HG03378 (cell line): ENCODE measurements at regions not wholly inside any gene's neighbourhood (a gene's known extent, or its start where the extent isn't known, plus 50 kb on each side); places are given as distances from the start of the nearest gene placed in this dataset.
"Not testable (repeated sequence)": the region's sequence is repeated elsewhere in the genome, so short reads cannot be mapped to it uniquely, and the experiment has no call there.

ENCODE experiments used
- ATAC-seq: cut with Tn5 transposase; IDR thresholded peaks from one replicate; pipeline ENCODE4 v1.9.1; 2021; ENCODE audit warnings: mild to moderate bottlenecking, moderate library complexity; ENCODE audit not compliant: unreplicated experiment

DNA sequence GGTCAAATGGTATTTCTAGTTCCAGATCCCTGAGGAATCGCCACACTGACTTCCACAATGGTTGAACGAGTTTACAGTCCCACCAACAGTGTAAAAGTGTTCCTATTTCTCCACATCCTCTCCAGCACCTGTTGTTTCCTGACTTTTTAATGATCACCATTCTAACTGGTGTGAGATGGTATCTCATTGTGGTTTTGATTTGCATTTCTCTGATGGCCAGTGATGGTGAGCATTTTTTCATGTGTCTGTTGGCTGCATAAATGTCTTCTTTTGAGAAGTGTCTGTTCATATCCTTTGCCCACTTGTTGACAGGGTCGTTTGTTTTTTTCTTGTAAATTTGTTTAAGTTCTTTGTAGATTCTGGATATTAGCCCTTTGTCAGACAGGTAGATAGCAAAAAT lies 269.9 kb upstream of the NREP start:
- ATAC-seq, result not testable (repeated sequence)

DNA sequence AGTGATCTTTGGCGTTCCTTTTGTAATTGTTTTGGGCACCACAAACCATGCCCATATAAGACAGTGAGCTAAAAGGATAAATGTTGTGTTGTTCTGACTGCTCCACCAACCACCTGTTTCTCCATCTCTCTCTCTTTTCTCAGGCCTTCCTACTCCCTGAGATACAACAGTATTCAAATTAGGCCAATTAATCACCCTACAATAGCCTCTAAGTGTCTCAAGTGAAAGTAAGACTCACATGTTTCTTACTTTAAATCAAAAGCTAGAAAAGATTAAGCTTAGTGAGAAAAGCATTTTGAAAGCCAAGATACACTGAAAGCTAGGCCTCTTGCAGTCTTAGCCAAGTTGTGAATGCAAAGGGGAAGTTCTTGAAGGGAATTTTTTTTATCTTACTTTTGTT lies 268.8 kb upstream of the NREP start:
- peak; percentile 85 for ATAC-seq

DNA sequence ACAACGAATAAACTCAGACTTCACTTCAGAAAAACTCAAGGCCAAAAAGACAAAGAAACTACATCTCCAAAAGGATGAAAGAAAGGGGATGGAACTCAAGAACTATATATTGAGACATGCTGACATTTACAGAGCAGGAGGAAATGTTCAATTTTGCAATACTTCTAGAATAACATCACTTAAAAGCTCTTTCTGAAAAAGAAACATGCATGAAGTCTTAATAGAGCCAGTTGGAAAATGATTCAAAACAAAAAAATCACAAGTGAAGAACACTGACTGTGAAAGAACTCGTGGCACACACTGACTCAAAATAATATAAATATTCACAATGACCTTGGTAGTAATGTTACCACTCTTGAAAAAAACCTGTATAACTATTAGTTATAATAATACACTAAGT lies 267.8 kb upstream of the NREP start:
- no peak for ATAC-seq

DNA sequence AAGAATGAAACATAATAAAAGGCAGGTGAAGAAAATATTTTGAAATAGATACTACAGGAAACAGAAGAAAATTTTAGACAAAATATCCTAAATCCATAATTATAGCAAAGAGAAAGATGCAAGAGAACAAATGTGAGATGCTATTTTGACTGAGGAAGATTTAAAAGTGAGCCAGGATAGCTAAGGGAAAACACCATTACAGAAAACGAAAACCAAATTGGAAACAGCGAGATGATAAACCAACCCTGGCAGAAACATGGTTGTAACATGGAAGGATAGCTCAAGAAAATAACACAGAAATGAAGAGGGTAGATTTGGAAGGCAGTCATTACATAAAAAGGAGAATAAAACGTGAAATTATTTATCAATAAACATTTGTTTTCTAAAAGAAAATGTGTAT lies 267.2 kb upstream of the NREP start:
- no peak for ATAC-seq

DNA sequence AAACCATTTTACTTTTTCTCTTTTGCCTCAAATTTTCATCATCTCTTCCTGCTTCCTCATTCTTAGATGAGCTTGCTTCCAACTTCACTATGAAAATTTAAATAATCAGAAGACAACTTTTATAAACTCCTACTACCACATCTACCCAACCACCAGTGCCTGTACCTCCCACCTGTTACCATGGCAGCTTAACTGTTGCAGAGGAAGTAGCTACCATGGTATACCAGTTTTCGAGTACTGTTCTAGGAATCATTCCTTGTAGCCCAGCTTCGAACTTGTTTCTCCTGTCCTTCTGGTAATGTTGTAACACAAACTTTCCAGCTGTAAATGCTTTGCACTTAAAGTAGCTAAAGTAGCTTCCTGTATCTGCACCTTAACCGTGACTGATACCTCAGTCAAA lies 266.8 kb upstream of the NREP start:
- ATAC-seq, result no peak

DNA sequence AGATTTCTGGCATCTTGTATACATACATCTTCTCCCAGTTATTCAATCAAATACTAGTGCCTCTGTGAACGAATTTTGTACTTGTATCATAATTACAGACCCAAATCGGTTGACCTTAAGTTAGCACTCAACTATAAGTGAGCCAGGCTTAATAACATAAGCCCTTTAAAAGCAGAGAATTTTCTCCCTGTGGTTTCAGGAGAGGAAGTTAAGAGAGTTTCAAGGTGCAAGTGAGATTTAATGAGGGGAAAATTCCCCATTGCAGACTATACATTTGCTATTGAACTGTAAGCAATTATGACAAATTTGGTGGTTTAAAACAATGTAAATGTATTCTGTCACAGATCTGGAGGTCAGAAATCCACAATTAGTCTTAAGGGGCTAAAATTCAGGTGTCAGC lies 261.9 kb upstream of the NREP start:
- ATAC-seq, result no peak

DNA sequence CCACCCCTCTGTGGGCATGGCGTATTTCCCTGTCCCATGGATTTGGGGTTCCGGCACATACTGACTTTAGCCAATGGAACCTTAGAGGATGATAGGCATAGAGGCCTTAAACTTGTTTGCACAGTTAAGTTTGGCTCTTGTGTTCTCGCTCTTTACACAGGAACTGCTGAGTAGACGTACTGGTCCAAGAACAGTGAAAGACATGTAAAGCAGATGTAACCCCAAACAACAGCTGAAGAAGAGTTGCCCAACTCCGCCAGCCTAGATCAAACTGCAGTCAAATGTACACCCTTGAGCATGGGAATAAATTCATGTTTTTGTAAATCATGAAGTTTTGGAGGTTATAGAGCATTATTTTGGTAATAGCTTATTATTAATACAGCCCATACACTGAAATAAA lies 260.0 kb upstream of the NREP start:
- ATAC-seq, result no peak

DNA sequence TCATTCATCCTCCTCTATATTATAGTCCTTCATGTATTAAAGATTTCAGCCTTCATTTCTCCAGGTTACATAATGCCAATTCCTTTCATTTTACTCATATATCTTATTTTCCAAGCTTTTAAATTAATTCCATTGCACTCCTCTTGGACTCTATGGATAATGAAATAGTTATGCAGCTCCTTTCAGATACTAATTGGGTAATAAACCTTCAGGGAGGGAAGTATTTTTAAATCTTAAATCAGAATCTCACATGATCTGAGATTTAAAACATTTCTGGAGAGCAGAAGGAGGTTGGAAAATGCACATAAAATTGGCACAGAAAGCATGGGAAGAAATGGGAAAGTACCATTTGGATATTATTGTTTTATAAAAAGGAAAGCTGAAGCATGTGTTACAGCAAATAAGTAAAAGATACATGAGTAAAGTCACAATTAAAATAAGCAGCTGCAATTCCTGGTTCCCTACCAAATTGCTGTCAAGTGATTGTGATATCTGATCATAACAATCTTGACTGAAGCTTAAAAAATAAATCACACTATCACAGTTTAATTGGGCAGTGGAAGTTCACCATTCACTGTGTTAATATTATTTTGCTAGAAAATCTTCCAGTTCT lies 257.9 kb upstream of the NREP start:
- ATAC-seq, result no peak

DNA sequence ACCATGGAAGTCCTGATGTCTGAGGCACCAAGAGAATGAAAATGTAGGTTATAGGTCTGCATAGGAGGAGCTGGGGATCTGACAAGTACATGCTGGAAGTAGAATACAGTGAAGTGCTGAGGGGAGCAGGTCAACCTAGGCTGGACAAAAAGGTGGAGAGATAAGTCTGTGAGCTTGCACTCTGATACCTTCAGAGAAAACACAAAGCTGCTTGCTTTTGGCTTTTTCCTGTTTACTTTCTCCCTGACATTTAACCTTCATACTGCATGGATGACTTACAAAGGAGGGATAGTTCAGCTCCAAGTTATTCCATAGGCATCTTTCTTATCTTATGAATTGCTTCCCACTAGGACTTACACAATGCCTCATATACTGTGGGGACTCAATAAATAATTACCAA lies 256.7 kb upstream of the NREP start:
- no peak for ATAC-seq

DNA sequence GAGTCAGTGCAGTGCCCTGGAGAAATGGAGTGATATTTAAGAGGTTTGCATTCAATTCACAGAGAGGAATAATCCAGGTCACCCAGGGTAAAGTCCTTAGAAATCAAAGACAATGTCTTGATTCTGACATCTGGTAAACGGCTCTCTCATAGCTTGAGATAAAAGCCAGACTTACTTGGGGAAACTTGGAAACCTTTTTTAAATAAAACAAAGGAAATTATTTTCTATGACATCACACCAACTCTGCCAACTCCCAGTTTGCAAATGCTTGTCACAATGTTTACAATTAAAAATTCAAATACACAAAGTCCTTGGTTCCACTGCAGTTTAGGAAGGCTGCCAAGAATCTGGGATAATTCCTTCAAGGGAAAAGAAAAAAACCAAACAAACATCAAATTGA lies 255.1 kb upstream of the NREP start:
- no peak for ATAC-seq

DNA sequence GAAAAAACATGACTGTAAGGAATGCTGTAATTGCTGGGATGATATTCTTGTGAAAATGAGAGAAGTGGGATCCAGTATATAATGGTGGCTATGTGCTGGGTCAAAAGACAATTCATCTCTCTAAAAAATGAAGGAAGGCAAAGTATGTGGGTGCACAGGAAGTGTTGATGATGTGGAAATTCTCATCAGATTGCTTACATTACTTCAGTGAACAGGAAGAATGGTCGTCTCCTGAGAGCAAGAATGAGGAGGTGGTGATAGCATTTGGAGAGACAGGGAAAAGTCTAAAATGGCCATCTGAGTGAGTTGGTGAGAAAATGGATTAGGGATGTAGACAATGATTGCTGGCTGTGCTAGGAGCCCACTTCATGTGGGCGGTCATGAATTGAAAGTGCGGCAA lies 253.5 kb upstream of the NREP start:
- no peak for ATAC-seq

DNA sequence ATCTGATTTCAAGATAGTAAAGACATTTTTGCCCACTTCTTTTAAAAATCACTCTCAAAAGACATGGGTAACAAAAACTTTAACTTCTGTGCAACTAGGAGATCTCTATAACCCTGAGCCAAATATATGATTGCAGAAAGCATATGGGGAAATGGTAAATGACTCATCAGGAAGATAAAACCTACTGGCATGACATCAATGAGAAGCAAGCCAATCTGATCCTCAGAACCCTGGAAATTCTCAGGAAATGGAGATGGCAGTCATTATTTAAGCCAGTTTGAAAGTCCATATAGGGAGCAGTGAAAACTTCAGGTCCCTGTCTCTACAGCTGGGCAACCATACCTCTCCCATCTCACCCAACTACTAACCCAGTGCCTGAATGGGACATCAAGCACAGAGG lies 249.7 kb upstream of the NREP start:
- no peak for ATAC-seq

DNA sequence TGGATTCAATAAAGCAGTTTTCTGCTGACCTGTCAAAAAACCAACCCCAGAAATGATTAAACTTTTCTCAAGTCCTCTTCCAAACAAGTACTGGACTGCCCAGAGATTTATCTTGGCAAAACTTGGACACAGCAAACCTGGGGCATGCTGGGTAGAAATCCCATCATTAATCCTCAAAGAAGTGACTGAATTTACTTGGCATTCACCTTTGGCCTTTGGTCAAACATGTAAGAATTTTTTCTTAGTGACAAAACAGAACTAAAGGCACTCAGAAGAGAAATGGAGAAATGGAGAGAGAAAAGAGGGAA lies 248.6 kb upstream of the NREP start:
- ATAC-seq, result no peak

DNA sequence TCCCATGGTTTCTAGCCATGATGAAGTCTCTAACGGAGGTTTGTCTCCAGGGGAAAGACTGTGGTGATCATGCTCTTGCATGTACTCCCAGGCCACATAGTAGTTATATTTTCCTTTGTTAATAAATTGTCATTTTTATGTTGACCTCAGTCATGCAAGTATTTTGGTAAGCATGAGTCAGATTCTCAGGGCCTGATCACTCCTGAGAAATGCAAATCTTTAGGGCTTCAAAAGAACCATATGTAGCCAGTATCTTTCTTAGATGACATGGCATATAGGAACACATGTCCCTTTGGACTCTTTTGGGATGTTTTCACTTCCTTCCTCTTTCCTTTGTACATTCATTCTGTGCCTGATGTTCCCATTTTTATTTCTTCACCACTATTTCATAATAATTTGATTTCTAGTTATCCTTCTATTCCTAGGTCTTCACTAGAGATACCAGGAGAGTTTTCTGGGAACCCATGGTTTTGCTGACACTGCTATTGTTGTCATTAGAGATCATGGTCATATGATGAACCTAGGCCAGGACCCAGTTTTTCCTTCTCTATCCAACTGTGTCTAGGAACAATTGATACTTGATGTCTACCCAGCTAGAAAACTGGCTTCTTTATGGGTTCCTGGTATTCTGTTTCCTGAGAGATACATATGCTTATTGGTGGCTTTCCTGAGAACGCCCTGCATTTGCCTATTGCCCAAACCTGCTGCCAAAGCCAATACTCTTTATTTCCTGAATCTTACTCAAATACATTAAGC lies 248.1 kb upstream of the NREP start:
- peak; percentile 91 for ATAC-seq

DNA sequence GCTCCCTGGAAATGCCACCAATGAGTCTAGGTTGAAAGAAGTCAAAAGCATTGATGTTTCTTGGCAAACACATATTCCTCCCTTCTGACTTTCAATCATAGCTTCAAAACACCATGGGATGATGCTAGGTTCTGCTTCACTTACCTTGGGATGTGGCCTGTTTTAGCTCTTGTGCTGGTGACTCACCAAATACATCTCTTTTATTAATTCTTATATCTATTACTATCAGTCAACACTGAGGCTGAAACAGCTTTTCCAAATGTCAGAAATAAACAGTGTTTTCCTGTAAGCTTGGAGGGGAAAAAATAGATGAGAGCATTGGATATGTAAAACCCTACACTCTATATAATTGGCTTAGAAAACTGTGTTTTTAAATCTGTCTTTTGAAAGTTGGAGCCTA lies 245.4 kb upstream of the NREP start:
- ATAC-seq, result no peak

DNA sequence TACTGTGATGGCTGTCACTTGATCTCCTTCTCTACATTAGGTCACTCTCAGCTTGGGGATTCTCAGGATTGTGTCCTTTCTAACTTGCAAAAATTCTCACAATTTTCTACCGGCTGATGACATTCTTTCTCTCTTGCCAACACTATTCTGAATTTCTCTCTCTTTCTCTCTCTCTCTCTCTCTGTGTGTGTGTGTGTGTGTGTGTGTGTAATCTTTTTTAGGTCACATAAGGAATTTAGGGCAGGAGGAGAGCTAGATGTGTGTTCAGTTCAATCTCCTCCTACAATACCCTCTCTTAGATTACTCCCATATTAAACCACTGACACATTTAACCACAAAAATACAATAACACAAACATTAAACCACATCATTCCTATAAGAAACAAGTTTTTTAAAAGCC lies 242.3 kb upstream of the NREP start:
- ATAC-seq, result no peak

DNA sequence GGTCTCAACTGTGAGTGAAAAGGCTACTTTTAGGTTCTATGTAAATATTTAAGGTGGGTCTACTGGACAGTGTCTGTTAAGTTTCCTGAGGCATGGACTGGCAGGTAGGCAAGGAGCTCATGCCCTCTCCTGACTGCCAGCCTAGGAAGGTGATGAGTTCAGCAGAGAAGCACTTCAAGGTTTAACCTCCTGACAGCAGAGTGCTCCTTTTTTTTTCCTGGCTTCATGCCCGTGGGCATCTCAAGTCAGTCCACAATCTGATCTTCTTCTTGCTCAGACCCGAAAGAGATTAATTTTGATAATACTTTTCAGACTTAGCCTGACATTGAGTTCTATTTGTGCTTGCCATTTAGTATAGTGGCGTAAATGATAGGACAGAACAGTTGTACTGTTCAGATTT lies 241.9 kb upstream of the NREP start:
- no peak for ATAC-seq

DNA sequence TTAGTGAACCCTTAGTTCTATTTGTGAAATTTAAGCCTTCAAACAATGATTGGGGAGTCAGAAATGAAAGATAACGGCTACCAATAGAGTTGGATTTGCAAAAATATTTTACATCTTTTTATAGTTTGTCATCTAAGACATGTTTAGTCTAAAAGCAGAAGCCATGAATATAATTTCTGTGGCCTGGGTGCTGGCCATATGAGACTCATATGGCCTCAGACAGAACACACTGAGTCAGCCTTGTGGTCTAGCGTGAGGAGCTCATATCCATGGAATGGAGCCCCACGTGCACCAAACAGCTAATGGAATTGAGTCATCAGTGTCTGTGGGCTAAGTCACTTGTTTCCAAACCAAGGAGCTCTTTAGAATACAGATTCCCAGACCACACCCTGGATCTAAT lies 240.7 kb upstream of the NREP start:
- ATAC-seq, result no peak

DNA sequence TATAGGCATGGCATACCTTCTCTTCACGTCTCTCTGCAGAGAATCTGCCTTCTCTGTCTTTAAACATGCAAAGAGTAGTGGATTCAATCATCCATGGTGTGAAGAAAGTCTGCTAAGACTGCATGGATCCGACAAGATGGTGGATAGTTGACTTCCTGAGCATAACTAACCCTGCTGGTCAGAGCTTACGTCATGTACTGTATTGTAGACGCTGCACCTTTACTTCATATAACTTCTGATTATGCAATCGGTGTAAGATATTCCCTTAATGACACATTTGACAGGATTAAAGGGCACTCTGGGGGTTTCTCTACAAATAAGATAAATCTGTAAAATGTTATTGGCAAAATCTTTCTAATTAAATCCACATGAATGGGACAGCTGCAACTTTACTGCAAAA lies 240.3 kb upstream of the NREP start:
- ATAC-seq, result no peak

DNA sequence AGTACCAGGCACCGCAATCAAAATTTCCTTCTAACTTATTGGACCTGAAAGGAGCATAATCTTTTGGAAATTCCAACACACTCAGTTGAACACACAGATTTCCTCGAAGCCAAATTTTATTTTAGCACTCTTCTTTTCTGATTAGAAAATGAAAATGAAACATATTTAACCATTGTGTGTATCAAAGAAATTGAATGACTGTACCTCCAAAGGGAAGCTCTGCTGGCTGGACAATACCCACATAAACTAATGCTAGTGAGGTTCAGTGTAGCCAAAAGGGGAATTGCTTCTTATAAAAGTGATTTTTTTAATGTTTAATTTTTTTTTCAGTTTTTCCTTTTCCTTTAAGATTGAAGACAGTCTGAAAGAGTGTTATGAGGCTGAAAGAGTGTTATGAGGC lies 239.6 kb upstream of the NREP start:
- no peak for ATAC-seq

DNA sequence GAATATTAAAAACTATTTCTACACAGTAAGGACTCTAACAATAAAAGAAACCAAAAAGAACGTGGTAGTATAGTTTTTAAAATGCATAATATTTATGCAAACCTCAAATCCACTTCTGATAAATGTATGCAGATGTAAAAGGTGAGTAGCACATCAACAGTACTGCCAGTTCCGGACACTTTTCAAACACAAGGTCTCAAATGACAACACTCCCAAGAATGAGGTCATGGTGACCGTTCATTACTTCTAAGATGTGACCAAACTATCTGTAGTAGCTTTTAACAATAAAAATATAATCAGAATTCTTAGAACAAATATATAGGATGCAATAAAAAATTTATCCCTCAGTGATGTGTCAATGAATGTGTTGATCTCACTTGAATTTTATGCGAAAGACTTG lies 238.7 kb upstream of the NREP start:
- no peak for ATAC-seq

DNA sequence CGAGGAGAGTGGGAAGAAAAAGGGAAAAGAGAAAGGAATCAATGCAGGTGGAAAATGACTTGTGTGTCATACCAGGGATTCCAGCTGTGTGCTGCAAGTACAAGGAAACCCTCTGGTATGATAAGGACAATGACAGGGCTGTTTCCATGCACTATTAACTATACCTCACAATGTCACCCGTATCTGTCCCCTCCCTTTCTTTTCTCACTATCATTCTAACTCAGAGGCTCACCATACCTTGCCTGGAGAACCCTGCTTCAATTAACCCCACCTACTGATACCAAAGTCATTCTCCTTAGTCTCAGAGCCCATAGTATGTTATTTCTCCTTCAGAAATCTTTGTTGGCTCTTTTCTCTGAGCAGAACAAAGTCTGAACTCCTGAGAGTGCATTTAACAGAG lies 236.2 kb upstream of the NREP start:
- no peak for ATAC-seq

DNA sequence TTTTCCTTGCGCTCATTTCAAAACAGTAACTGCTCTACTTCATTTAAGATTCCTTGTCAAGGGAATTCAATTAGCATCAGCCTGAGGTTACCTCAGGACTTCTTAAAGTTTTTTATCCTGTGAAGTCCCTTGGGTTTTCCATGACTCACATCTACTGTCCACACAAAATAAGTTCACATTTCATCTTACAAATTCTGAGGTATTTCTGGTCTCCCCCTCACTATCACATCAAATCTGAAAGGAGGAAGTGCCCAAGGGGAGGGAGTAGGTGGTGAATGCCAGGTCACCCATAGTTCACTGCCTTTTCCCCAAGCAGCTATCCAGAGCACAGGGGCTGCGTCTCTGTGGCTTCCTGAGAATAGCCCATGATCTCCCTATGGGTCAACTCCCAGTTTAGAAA lies 227.1 kb upstream of the NREP start:
- peak; percentile 93 for ATAC-seq
